HEK293T (cell line): ENCODE measurements at regions not wholly inside any gene's neighbourhood (a gene's known extent, or its start where the extent isn't known, plus 50 kb on each side); places are given as distances from the start of the nearest gene placed in this dataset.

Experiments used
- ARNT ChIP-seq: fragments of 450-650 bp; IDR thresholded peaks from 2 replicates; pipeline ENCODE4 v1.6.1; 2017; ENCODE audit warnings: mild to moderate bottlenecking
- BHLHE40 ChIP-seq: fragments of 450-650 bp; IDR thresholded peaks from 2 replicates; pipeline ENCODE4 v1.6.1; 2016; ENCODE audit warnings: mild to moderate bottlenecking, moderate library complexity, borderline replicate concordance
- CTBP1 ChIP-seq: fragments of 450-650 bp; IDR thresholded peaks from 2 replicates; pipeline ENCODE4 v1.6.1; 2016; ENCODE audit warnings: borderline replicate concordance
- ELF4 ChIP-seq: fragments of 450-650 bp; IDR thresholded peaks from 2 replicates; pipeline ENCODE4 v1.6.1; 2017; ENCODE audit warnings: antibody characterized with exemption
- FOXA1 ChIP-seq: fragments of 450-650 bp; IDR thresholded peaks from 2 replicates; pipeline ENCODE4 v1.6.1; 2016; ENCODE audit warnings: mild to moderate bottlenecking
- FOXK2 ChIP-seq: fragments of 450-650 bp; IDR thresholded peaks from 2 replicates; pipeline ENCODE4 v1.6.1; 2016; ENCODE audit warnings: mild to moderate bottlenecking
- FOXM1 ChIP-seq: fragments of 450-650 bp; IDR thresholded peaks from 2 replicates; pipeline ENCODE4 v1.6.1; 2017; ENCODE audit warnings: mild to moderate bottlenecking, borderline replicate concordance
- L3MBTL2 ChIP-seq: fragments of 450-650 bp; conservative IDR thresholded peaks from 2 replicates; pipeline ENCODE4 v1.6.1; 2016; ENCODE audit warnings: mild to moderate bottlenecking
- NFRKB ChIP-seq: fragments of 450-650 bp; IDR thresholded peaks from 2 replicates; pipeline ENCODE4 v1.6.1; 2016; ENCODE audit warnings: mild to moderate bottlenecking, moderate library complexity
- PKNOX1 ChIP-seq: fragments of 450-650 bp; IDR thresholded peaks from 2 replicates; pipeline ENCODE4 v1.6.1; 2016
- SP1 ChIP-seq: fragments of 450-650 bp; IDR thresholded peaks from 2 replicates; pipeline ENCODE4 v1.6.1; 2017
- SUZ12 ChIP-seq: fragments of 450-650 bp; IDR thresholded peaks from 2 replicates; pipeline ENCODE4 v1.6.1; 2016; ENCODE audit warnings: mild to moderate bottlenecking

- no peak for TF ChIP-seq BHLHE40
- no peak for TF ChIP-seq FOXM1
- no peak for TF ChIP-seq SUZ12
- no peak for TF ChIP-seq L3MBTL2
- no peak for TF ChIP-seq FOXK2
- no peak for TF ChIP-seq ARNT
- TF ChIP-seq ELF4: no peak
- TF ChIP-seq FOXA1: no peak
- TF ChIP-seq NFRKB: no peak
- TF ChIP-seq SP1: no peak
- no peak for TF ChIP-seq CTBP1
- TF ChIP-seq PKNOX1: no peak
These were observed 158.4 kb downstream of the KCNJ2 start for GRCh38 chr17:70327723-70328122.
